ENCODE measurements at regions not wholly inside any gene's neighbourhood (a gene's known extent, or its start where the extent isn't known, plus 50 kb on each side); places are given as distances from the start of the nearest gene placed in this dataset.

- H3K27ac ChIP-seq = no peak overlapping the region
- DNase-seq (ENCODE audit: low read depth in 1 of 2, low spot score in 2 of 2) = no peak
- no peaks in the 10 kb centered on the region for H3K9me3 ChIP-seq (replicated peaks)
- H3K4me3 ChIP-seq = no peak overlapping the region
- H3K4me1 ChIP-seq (replicated peaks) = peaks cover 5% of the 10 kb centered on the region; the same call in 1 of the 2 replicates
- no peaks in the 10 kb centered on the region for H3K36me3 ChIP-seq
- H3K27me3 ChIP-seq (replicated peaks) = no peaks in the 10 kb centered on the region
Observed at GRCh38 chr5:54897001-54897400, 88.4 kb downstream of the ESM1 start.

GRCh38 chr5:54895816-54896341 lies 89.5 kb downstream of the ESM1 start:
- Histone ChIP-seq H3K27ac (no peak overlapping the region), H3K4me3 (no peak overlapping the region), H3K27me3 (replicated peaks) (no peaks in the 10 kb centered on the region), H3K4me1 (replicated peaks) (peaks cover 5% of the 10 kb centered on the region; the same call in 1 of the 2 replicates), H3K36me3 (no peaks in the 10 kb centered on the region), H3K9me3 (replicated peaks) (no peaks in the 10 kb centered on the region)
- DNase-seq (ENCODE audit: low read depth in 1 of 2, low spot score in 2 of 2) = peak in 1 of 2 experiments; percentile 32

- peak in 1 of 2 experiments; percentile 23 for DNase-seq (ENCODE audit: low read depth in 1 of 2, low spot score in 2 of 2)
- H3K36me3 ChIP-seq = no peaks in the 10 kb centered on the region
- no peak overlapping the region for H3K4me3 ChIP-seq
- no peaks in the 10 kb centered on the region for H3K9me3 ChIP-seq (replicated peaks)
- peaks cover 10% of the 10 kb centered on the region for H3K4me1 ChIP-seq (replicated peaks)
- no peak overlapping the region for H3K27ac ChIP-seq
- no peaks in the 10 kb centered on the region for H3K27me3 ChIP-seq (replicated peaks)
Observed at GRCh38 chr5:54894957-54895815, 90.2 kb downstream of the ESM1 start.

- no peaks in the 10 kb centered on the region for H3K27me3 ChIP-seq (replicated peaks)
- peaks cover 19% of the 10 kb centered on the region for H3K4me1 ChIP-seq (replicated peaks)
- no peak overlapping the region for H3K4me3 ChIP-seq
- H3K9me3 ChIP-seq (replicated peaks) = peaks cover 6% of the 10 kb centered on the region; the same call in 1 of the 2 replicates
- DNase-seq (ENCODE audit: low read depth in 1 of 2, low spot score in 2 of 2) = peak in 1 of 2 experiments; percentile 62
- no peaks in the 10 kb centered on the region for H3K36me3 ChIP-seq
- peak overlapping the region; percentile 43 for H3K27ac ChIP-seq
Observed at GRCh38 chr5:54889826-54890225, 95.6 kb downstream of the ESM1 start.

- no peaks in the 10 kb centered on the region for H3K36me3 ChIP-seq
- peaks cover 6% of the 10 kb centered on the region; the same call in 1 of the 2 replicates for H3K9me3 ChIP-seq (replicated peaks)
- no peak overlapping the region for H3K27ac ChIP-seq
- no peak for DNase-seq (ENCODE audit: low read depth in 1 of 2, low spot score in 2 of 2)
- no peak overlapping the region for H3K4me3 ChIP-seq
- H3K4me1 ChIP-seq (replicated peaks) = peaks cover 19% of the 10 kb centered on the region
- no peaks in the 10 kb centered on the region for H3K27me3 ChIP-seq (replicated peaks)
Observed at GRCh38 chr5:54887663-54888062, 97.7 kb downstream of the ESM1 start.

GRCh38 chr5:54886866-54887265 lies 98.5 kb downstream of the ESM1 start:
- Histone ChIP-seq H3K36me3 (no peaks in the 10 kb centered on the region), H3K9me3 (replicated peaks) (peaks cover 6% of the 10 kb centered on the region; the same call in 1 of the 2 replicates), H3K4me1 (replicated peaks) (peaks cover 19% of the 10 kb centered on the region), H3K4me3 (no peak overlapping the region), H3K27me3 (replicated peaks) (no peaks in the 10 kb centered on the region), H3K27ac (no peak overlapping the region)
- no peak for DNase-seq (ENCODE audit: low read depth in 1 of 2, low spot score in 2 of 2)

GRCh38 chr5:54885636-54886035 lies 99.8 kb downstream of the ESM1 start:
- Histone ChIP-seq H3K27ac (no peak overlapping the region), H3K36me3 (no peaks in the 10 kb centered on the region), H3K27me3 (replicated peaks) (no peaks in the 10 kb centered on the region), H3K9me3 (replicated peaks) (peaks cover 6% of the 10 kb centered on the region; the same call in 1 of the 2 replicates), H3K4me3 (no peak overlapping the region), H3K4me1 (replicated peaks) (peaks cover 19% of the 10 kb centered on the region)
- no peak for DNase-seq (ENCODE audit: low read depth in 1 of 2, low spot score in 2 of 2)

GRCh38 chr5:54884195-54884536 lies 101.2 kb downstream of the ESM1 start:
- Histone ChIP-seq H3K9me3 (replicated peaks) (peaks cover 4% of the 10 kb centered on the region; the same call in 1 of the 2 replicates), H3K4me1 (replicated peaks) (peaks cover 4% of the 10 kb centered on the region), H3K36me3 (no peaks in the 10 kb centered on the region), H3K27ac (no peak overlapping the region), H3K27me3 (replicated peaks) (no peaks in the 10 kb centered on the region), H3K4me3 (no peak overlapping the region)
- DNase-seq (ENCODE audit: low read depth in 1 of 2, low spot score in 2 of 2) = no peak

GRCh38 chr5:54883374-54884194 lies 101.8 kb downstream of the ESM1 start:
- DNase-seq (ENCODE audit: low read depth in 1 of 2, low spot score in 2 of 2) = no peak
- no peak overlapping the region for H3K27ac ChIP-seq

GRCh38 chr5:54882841-54883240 lies 102.6 kb downstream of the ESM1 start:
- no peak for DNase-seq (ENCODE audit: low read depth in 1 of 2, low spot score in 2 of 2)
- H3K9me3 ChIP-seq (replicated peaks) = no peaks in the 10 kb centered on the region
- no peaks in the 10 kb centered on the region for H3K4me1 ChIP-seq (replicated peaks)
- no peaks in the 10 kb centered on the region for H3K36me3 ChIP-seq
- no peaks in the 10 kb centered on the region for H3K27me3 ChIP-seq (replicated peaks)
- H3K4me3 ChIP-seq = no peak overlapping the region
- no peak overlapping the region for H3K27ac ChIP-seq

More at GRCh38 chr5:54883374-54884194, 101.8 kb downstream of the ESM1 start:
- Histone ChIP-seq H3K36me3 (no peaks in the 10 kb centered on the region), H3K9me3 (replicated peaks) (no peaks in the 10 kb centered on the region), H3K4me3 (no peak overlapping the region), H3K27me3 (replicated peaks) (no peaks in the 10 kb centered on the region), H3K4me1 (replicated peaks) (no peaks in the 10 kb centered on the region)

- H3K27ac ChIP-seq = no peak overlapping the region
- H3K27me3 ChIP-seq (replicated peaks) = no peaks in the 10 kb centered on the region
- no peak overlapping the region for H3K4me3 ChIP-seq
- no peaks in the 10 kb centered on the region for H3K9me3 ChIP-seq (replicated peaks)
- no peaks in the 10 kb centered on the region for H3K36me3 ChIP-seq
- no peak for DNase-seq (ENCODE audit: low read depth in 1 of 2, low spot score in 2 of 2)
- H3K4me1 ChIP-seq (replicated peaks) = no peaks in the 10 kb centered on the region
Observed at GRCh38 chr5:54882101-54882500, 103.3 kb downstream of the ESM1 start.

GRCh38 chr5:54881286-54882005 lies 103.9 kb downstream of the ESM1 start:
- no peak for DNase-seq (ENCODE audit: low read depth in 1 of 2, low spot score in 2 of 2)
- H3K27me3 ChIP-seq (replicated peaks) = no peaks in the 10 kb centered on the region
- no peak overlapping the region for H3K27ac ChIP-seq
- H3K4me3 ChIP-seq = no peak overlapping the region
- no peaks in the 10 kb centered on the region for H3K4me1 ChIP-seq (replicated peaks)
- H3K36me3 ChIP-seq = no peaks in the 10 kb centered on the region
- H3K9me3 ChIP-seq (replicated peaks) = no peaks in the 10 kb centered on the region

- Histone ChIP-seq H3K36me3 (no peaks in the 10 kb centered on the region), H3K27me3 (replicated peaks) (no peaks in the 10 kb centered on the region; the same call in 1 of the 2 replicates), H3K4me3 (no peak overlapping the region), H3K4me1 (replicated peaks) (peaks cover 8% of the 10 kb centered on the region; the same call in 1 of the 2 replicates), H3K27ac (no peak overlapping the region), H3K9me3 (replicated peaks) (no peaks in the 10 kb centered on the region)
- no peak for DNase-seq (ENCODE audit: low read depth in 1 of 2, low spot score in 2 of 2)
Observed at GRCh38 chr5:54876976-54877375, 108.4 kb downstream of the ESM1 start.

All from SJSA1 (cell line).